ENCODE measurements at regions not wholly inside any gene's neighbourhood (a gene's known extent, or its start where the extent isn't known, plus 50 kb on each side); places are given as distances from the start of the nearest gene placed in this dataset.

DNA sequence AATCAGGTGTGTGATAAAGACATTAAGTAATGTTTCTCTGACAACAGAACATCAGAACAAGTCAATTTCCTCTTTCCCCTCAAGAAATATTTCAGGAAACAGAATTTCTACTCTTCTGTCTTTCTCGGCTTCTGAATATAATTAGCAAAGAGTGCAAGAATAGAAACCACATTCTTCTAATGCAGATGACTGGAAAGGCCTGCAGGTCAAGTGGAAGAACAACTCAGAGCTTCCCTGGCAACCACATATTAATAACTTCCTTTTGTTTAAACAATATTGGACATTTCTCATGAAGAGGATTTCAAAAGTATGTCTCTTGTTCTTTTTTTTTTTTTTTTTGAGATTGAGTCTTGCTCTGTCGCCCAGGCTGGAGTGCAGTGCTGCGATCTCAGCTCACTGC lies 225.5 kb downstream of the PARM1 start:
- H3K36me3 Mint-ChIP-seq (ENCODE audit: low read depth, unreplicated experiment) = no peaks in the 10 kb centered on the region
- DNase-seq (ENCODE audit: low read depth) = no peak
- peaks cover 12% of the 10 kb centered on the region for H3K9me3 Mint-ChIP-seq (ENCODE audit: unreplicated experiment)
- FAIRE-seq = no peak
- TF ChIP-seq CTCF (IDR thresholded peaks at IDR 0.05; ENCODE audit: insufficient read depth, low read depth, low read length) (no peak), EZH2 (IDR thresholded peaks at IDR 0.05; ENCODE audit: insufficient read depth, low read length) (no peak)
- Histone ChIP-seq H2AFZ (ENCODE audit: low read depth, low read length) (no peak overlapping the region), H3K4me1 (ENCODE audit: insufficient read depth, low read length) (no peaks in the 10 kb centered on the region), H3K4me2 (ENCODE audit: low read length) (no peak overlapping the region), H3K4me3 (ENCODE audit: insufficient read depth, low read depth, low read length) (no peak overlapping the region), H3K36me3 (ENCODE audit: insufficient read depth, low read length) (no peaks in the 10 kb centered on the region), H3K27ac (ENCODE audit: low read depth, low read length) (no peak overlapping the region), H3K79me2 (ENCODE audit: insufficient read depth, low read length) (no peaks in the 10 kb centered on the region), H4K20me1 (ENCODE audit: insufficient read depth, low read length) (no peaks in the 10 kb centered on the region), H3K27me3 (ENCODE audit: insufficient read depth, low read length) (no peaks in the 10 kb centered on the region), H3K9ac (ENCODE audit: low read length) (no peak overlapping the region), H3K9me3 (ENCODE audit: insufficient read depth, low read depth, low read length) (no peaks in the 10 kb centered on the region)
- no peaks in the 10 kb centered on the region for H3K4me1 Mint-ChIP-seq (ENCODE audit: low read depth, unreplicated experiment)
- no peak overlapping the region for H3K27ac Mint-ChIP-seq (ENCODE audit: unreplicated experiment)
- peaks cover 5% of the 10 kb centered on the region for H3K27me3 Mint-ChIP-seq (ENCODE audit: low read depth, unreplicated experiment)
- no peak overlapping the region for H3K4me3 Mint-ChIP-seq (ENCODE audit: unreplicated experiment)

DNA sequence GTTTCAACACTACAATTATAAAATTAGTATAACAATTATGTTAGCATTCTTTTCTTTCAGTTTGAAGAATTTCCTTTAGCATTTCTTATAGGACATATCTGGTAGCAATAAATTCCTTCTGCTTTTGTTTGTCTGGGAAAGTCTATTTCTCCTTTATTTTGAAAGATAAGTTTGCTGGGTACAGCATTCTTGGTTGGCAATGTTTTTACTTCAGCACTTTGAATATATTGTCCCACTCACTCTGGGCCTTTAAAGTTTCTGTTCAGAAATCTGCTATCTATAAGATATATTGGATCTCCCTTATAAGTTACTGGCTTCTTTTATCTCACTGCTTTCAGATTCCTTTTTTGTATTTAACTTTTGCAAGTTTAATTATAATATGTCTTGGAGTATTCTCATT lies 222.1 kb downstream of the PARM1 start:
- peaks cover 12% of the 10 kb centered on the region for H3K9me3 Mint-ChIP-seq (ENCODE audit: unreplicated experiment)
- H3K4me3 ChIP-seq (ENCODE audit: insufficient read depth, low read depth, low read length) = no peak overlapping the region
- peaks cover under 1% of the 10 kb centered on the region for H3K27me3 Mint-ChIP-seq (ENCODE audit: low read depth, unreplicated experiment)
- no peak overlapping the region for H3K9ac ChIP-seq (ENCODE audit: low read length)
- H3K36me3 ChIP-seq (ENCODE audit: insufficient read depth, low read length) = no peaks in the 10 kb centered on the region
- DNase-seq (ENCODE audit: low read depth) (no peak), FAIRE-seq (no peak)
- no peak overlapping the region for H3K27ac Mint-ChIP-seq (ENCODE audit: unreplicated experiment)
- no peaks in the 10 kb centered on the region for H3K9me3 ChIP-seq (ENCODE audit: insufficient read depth, low read depth, low read length)
- H3K36me3 Mint-ChIP-seq (ENCODE audit: low read depth, unreplicated experiment) = no peaks in the 10 kb centered on the region
- H2AFZ ChIP-seq (ENCODE audit: low read depth, low read length) = no peak overlapping the region
- TF ChIP-seq EZH2 (IDR thresholded peaks at IDR 0.05; ENCODE audit: insufficient read depth, low read length) (no peak), CTCF (IDR thresholded peaks at IDR 0.05; ENCODE audit: insufficient read depth, low read depth, low read length) (no peak)
- no peak overlapping the region for H3K4me2 ChIP-seq (ENCODE audit: low read length)
- no peaks in the 10 kb centered on the region for H3K4me1 Mint-ChIP-seq (ENCODE audit: low read depth, unreplicated experiment)
- no peak overlapping the region for H3K4me3 Mint-ChIP-seq (ENCODE audit: unreplicated experiment)
- H3K27me3 ChIP-seq (ENCODE audit: insufficient read depth, low read length) = no peaks in the 10 kb centered on the region
- H3K27ac ChIP-seq (ENCODE audit: low read depth, low read length) = no peak overlapping the region
- H4K20me1 ChIP-seq (ENCODE audit: insufficient read depth, low read length) = no peaks in the 10 kb centered on the region
- H3K4me1 ChIP-seq (ENCODE audit: insufficient read depth, low read length) = no peaks in the 10 kb centered on the region
- H3K79me2 ChIP-seq (ENCODE audit: insufficient read depth, low read length) = no peaks in the 10 kb centered on the region

GRCh38 chr4:75146223-75146622 lies 213.3 kb downstream of the PARM1 start:
- H2AFZ ChIP-seq (ENCODE audit: low read depth, low read length) = no peak overlapping the region
- no peaks in the 10 kb centered on the region for H3K27me3 ChIP-seq (ENCODE audit: insufficient read depth, low read length)
- H3K4me2 ChIP-seq (ENCODE audit: low read length) = no peak overlapping the region
- peaks cover 27% of the 10 kb centered on the region for H3K4me1 Mint-ChIP-seq (ENCODE audit: low read depth, unreplicated experiment)
- no peaks in the 10 kb centered on the region for H3K36me3 Mint-ChIP-seq (ENCODE audit: low read depth, unreplicated experiment)
- no peaks in the 10 kb centered on the region for H3K4me1 ChIP-seq (ENCODE audit: insufficient read depth, low read length)
- no peak overlapping the region for H3K4me3 ChIP-seq (ENCODE audit: insufficient read depth, low read depth, low read length)
- H3K36me3 ChIP-seq (ENCODE audit: insufficient read depth, low read length) = no peaks in the 10 kb centered on the region
- no peak overlapping the region for H3K4me3 Mint-ChIP-seq (ENCODE audit: unreplicated experiment)
- TF ChIP-seq EZH2 (IDR thresholded peaks at IDR 0.05; ENCODE audit: insufficient read depth, low read length) (no peak), CTCF (IDR thresholded peaks at IDR 0.05; ENCODE audit: insufficient read depth, low read depth, low read length) (no peak)
- H3K27me3 Mint-ChIP-seq (ENCODE audit: low read depth, unreplicated experiment) = no peaks in the 10 kb centered on the region
- no peak overlapping the region for H3K27ac ChIP-seq (ENCODE audit: low read depth, low read length)
- no peak overlapping the region for H3K9ac ChIP-seq (ENCODE audit: low read length)
- no peaks in the 10 kb centered on the region for H3K9me3 Mint-ChIP-seq (ENCODE audit: unreplicated experiment)
- H4K20me1 ChIP-seq (ENCODE audit: insufficient read depth, low read length) = no peaks in the 10 kb centered on the region
- H3K79me2 ChIP-seq (ENCODE audit: insufficient read depth, low read length) = no peaks in the 10 kb centered on the region
- FAIRE-seq = no peak
- H3K27ac Mint-ChIP-seq (ENCODE audit: unreplicated experiment) = no peak overlapping the region
- DNase-seq (ENCODE audit: low read depth) = no peak
- no peaks in the 10 kb centered on the region for H3K9me3 ChIP-seq (ENCODE audit: insufficient read depth, low read depth, low read length)

All from astrocyte (in vitro differentiated cells and primary cell).